ENCODE measurements at regions not wholly inside any gene's neighbourhood (a gene's known extent, or its start where the extent isn't known, plus 50 kb on each side); places are given as distances from the start of the nearest gene placed in this dataset.

DNA sequence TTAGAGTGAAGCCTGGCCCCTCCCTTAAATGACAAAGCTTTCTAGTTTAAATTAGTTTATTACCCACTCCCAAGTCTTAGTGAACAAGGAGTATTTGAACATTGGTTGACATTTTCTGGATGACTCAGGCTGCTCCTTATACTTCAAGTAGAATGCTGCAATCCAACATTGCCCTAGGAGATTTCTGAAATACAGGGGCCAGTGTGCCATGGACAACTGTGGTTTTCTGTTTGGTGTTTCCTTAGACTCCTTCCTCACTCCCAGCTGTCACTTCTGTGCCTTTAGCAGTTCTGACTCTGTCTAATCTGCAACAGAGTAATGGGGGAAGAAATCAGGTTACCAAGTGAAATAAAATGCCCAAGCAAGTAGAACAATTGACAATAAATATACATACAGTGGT is 116.1 kb upstream of the P2RY1 start:
- TF ChIP-seq CREB1 (CRISPR knock-in tag; IDR thresholded peaks at IDR 0.05; ENCODE audit: low read depth) = no peak
- TF ChIP-seq EZH2 (IDR thresholded peaks at IDR 0.05; ENCODE audit: low read depth, unreplicated experiment) = no peak
- no peak for TF ChIP-seq CTCF (conservative IDR thresholded peaks at IDR 0.05; ENCODE audit: low read depth in 2 of 2)
- no peak for TF ChIP-seq JUNB (IDR thresholded peaks at IDR 0.05; ENCODE audit: unreplicated experiment)
- no peak for TF ChIP-seq EZH2phosphoT487 (IDR thresholded peaks at IDR 0.05; ENCODE audit: unreplicated experiment)
- TF ChIP-seq, protein P1, sequence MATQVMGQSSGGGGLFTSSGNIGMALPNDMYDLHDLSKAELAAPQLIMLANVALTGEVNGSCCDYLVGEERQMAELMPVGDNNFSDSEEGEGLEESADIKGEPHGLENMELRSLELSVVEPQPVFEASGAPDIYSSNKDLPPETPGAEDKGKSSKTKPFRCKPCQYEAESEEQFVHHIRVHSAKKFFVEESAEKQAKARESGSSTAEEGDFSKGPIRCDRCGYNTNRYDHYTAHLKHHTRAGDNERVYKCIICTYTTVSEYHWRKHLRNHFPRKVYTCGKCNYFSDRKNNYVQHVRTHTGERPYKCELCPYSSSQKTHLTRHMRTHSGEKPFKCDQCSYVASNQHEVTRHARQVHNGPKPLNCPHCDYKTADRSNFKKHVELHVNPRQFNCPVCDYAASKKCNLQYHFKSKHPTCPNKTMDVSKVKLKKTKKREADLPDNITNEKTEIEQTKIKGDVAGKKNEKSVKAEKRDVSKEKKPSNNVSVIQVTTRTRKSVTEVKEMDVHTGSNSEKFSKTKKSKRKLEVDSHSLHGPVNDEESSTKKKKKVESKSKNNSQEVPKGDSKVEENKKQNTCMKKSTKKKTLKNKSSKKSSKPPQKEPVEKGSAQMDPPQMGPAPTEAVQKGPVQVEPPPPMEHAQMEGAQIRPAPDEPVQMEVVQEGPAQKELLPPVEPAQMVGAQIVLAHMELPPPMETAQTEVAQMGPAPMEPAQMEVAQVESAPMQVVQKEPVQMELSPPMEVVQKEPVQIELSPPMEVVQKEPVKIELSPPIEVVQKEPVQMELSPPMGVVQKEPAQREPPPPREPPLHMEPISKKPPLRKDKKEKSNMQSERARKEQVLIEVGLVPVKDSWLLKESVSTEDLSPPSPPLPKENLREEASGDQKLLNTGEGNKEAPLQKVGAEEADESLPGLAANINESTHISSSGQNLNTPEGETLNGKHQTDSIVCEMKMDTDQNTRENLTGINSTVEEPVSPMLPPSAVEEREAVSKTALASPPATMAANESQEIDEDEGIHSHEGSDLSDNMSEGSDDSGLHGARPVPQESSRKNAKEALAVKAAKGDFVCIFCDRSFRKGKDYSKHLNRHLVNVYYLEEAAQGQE (IDR thresholded peaks at IDR 0.05; ENCODE audit: unreplicated experiment) = no peak
- TF ChIP-seq POLR2AphosphoS5 (IDR thresholded peaks at IDR 0.05; ENCODE audit: low read depth) = no peak
- no peak for TF ChIP-seq ETS1 (IDR thresholded peaks at IDR 0.05)
- TF ChIP-seq NANOG (IDR thresholded peaks at IDR 0.05; ENCODE audit: borderline replicate concordance) = no peak
- no peak for TF ChIP-seq ZNF462 (CRISPR knock-in tag; IDR thresholded peaks at IDR 0.05)
